ENCODE measurements at regions not wholly inside any gene's neighbourhood (a gene's known extent, or its start where the extent isn't known, plus 50 kb on each side); places are given as distances from the start of the nearest gene placed in this dataset.

GRCh38 chr18:46329736-46330246 is 225.6 kb downstream of the HAUS1 start:
- peaks cover 36% of the 10 kb centered on the region for H3K27me3 Mint-ChIP-seq (ENCODE audit: insufficient read depth)
- H3K4me1 Mint-ChIP-seq (ENCODE audit: low read depth), result peaks cover 10% of the 10 kb centered on the region
- H3K27ac Mint-ChIP-seq, result no peak overlapping the region
- no peak overlapping the region for H3K4me3 Mint-ChIP-seq
- no peaks in the 10 kb centered on the region for H3K9me3 Mint-ChIP-seq
- H3K36me3 Mint-ChIP-seq (ENCODE audit: low read depth), result no peaks in the 10 kb centered on the region
- no peak for TF ChIP-seq CTCF (IDR thresholded peaks at IDR 0.05)
- DNase-seq, result no peak

- Mint-ChIP-seq H3K4me3 (no peak overlapping the region), H3K27me3 (ENCODE audit: insufficient read depth) (peaks cover 44% of the 10 kb centered on the region), H3K9me3 (no peaks in the 10 kb centered on the region), H3K36me3 (ENCODE audit: low read depth) (no peaks in the 10 kb centered on the region), H3K27ac (no peak overlapping the region), H3K4me1 (ENCODE audit: low read depth) (peaks cover 13% of the 10 kb centered on the region)
- DNase-seq, result no peak
- TF ChIP-seq CTCF (IDR thresholded peaks at IDR 0.05), result no peak
These were observed 227.1 kb downstream of the HAUS1 start for GRCh38 chr18:46331316-46331715.

GRCh38 chr18:46332286-46332801 is 228.2 kb downstream of the HAUS1 start:
- no peak for DNase-seq
- no peaks in the 10 kb centered on the region for H3K36me3 Mint-ChIP-seq (ENCODE audit: low read depth)
- TF ChIP-seq CTCF (IDR thresholded peaks at IDR 0.05), result no peak
- H3K27ac Mint-ChIP-seq, result no peak overlapping the region
- no peaks in the 10 kb centered on the region for H3K9me3 Mint-ChIP-seq
- peaks cover 13% of the 10 kb centered on the region for H3K4me1 Mint-ChIP-seq (ENCODE audit: low read depth)
- no peak overlapping the region for H3K4me3 Mint-ChIP-seq
- H3K27me3 Mint-ChIP-seq (ENCODE audit: insufficient read depth), result peaks cover 45% of the 10 kb centered on the region

- Mint-ChIP-seq H3K9me3 (no peaks in the 10 kb centered on the region), H3K4me1 (ENCODE audit: low read depth) (peaks cover 13% of the 10 kb centered on the region), H3K27me3 (ENCODE audit: insufficient read depth) (peaks cover 50% of the 10 kb centered on the region), H3K27ac (no peak overlapping the region), H3K36me3 (ENCODE audit: low read depth) (no peaks in the 10 kb centered on the region), H3K4me3 (no peak overlapping the region)
- DNase-seq, result no peak
- no peak for TF ChIP-seq CTCF (IDR thresholded peaks at IDR 0.05)
These were observed 228.7 kb downstream of the HAUS1 start for GRCh38 chr18:46332921-46333341.

- peaks cover 54% of the 10 kb centered on the region for H3K27me3 Mint-ChIP-seq (ENCODE audit: insufficient read depth)
- no peaks in the 10 kb centered on the region for H3K36me3 Mint-ChIP-seq (ENCODE audit: low read depth)
- peaks cover 13% of the 10 kb centered on the region for H3K4me1 Mint-ChIP-seq (ENCODE audit: low read depth)
- H3K9me3 Mint-ChIP-seq, result no peaks in the 10 kb centered on the region
- no peak for TF ChIP-seq CTCF (IDR thresholded peaks at IDR 0.05)
- no peak overlapping the region for H3K27ac Mint-ChIP-seq
- DNase-seq, result no peak
- no peak overlapping the region for H3K4me3 Mint-ChIP-seq
These were observed 229.4 kb downstream of the HAUS1 start for GRCh38 chr18:46333431-46334135.
